HCT116 (cell line): ENCODE measurements at regions not wholly inside any gene's neighbourhood (a gene's known extent, or its start where the extent isn't known, plus 50 kb on each side); places are given as distances from the start of the nearest gene placed in this dataset.

Source experiments
- ATAC-seq: fragments of 200-7000 bp; cut with Tn5 transposase; 2 replicates; pipeline ENCODE4 v1.9.1; 2020; ENCODE audit warnings: mild to moderate bottlenecking, moderate library complexity
- BruUV-seq: library from RNA; stranded (reverse); fragments of 400-500 nt; replicated peaks from 2 replicates; lab custom pipeline; 2021; lab: Mats Ljungman, UMichigan
- CTCF ChIA-PET: fragments of 300-600 bp; sonication (Branson Sonifier 250); formaldehyde crosslinking; loops from one replicate; lab custom pipeline; 2021; ENCODE audit warnings: antibody characterized with exemption; lab: Charles Lee
- POLR2A ChIA-PET: fragments of 300-600, 350-600 bp; sonication (Branson Sonifier 250); formaldehyde crosslinking; loops from one replicate; lab custom pipeline; 2021; ENCODE audit warnings: antibody characterized with exemption; lab: Charles Lee
- RAD21 ChIA-PET, 2 experiments: fragments of 300-600 bp; sonication (Branson Sonifier 250); formaldehyde crosslinking; loops; one replicate each; lab custom pipeline; 2023; ENCODE audit warnings: low total read pairs in 2 of 2; ENCODE audit not compliant: uncharacterized antibody in 2 of 2, unreplicated experiment in 2 of 2, low non-redundant PET in 1 of 2; lab: Charles Lee
- DNase-seq: peaks from one replicate; pipeline ENCODE4 v3.0.0-alpha.2; 2010; ENCODE audit warnings: low read depth, low spot score
- H2AFZ ChIP-seq: fragments of 200-600 bp; shearing (Covaris generic), sonication (generic); 2 replicates; pipeline ENCODE4 v1.6.1; 2017; ENCODE audit warnings: low read depth, mixed run types, mixed read lengths, antibody characterized with exemption, low read length; ENCODE audit not compliant: poor library complexity, severe bottlenecking
- H3K27ac ChIP-seq: 2 replicates; pipeline ENCODE4 v1.5.1; 2012; ENCODE audit warnings: low read depth, low read length
- H3K27me3 ChIP-seq: fragments of 200-600 bp; sonication (generic); 2 replicates; pipeline ENCODE4 v1.6.1; 2016; ENCODE audit warnings: mixed run types, low read length, mixed read lengths; ENCODE audit not compliant: insufficient read depth
- H3K36me3 ChIP-seq, 2 experiments: fragments of 200-500 bp in 1 of 2; fragments of 200-600 bp in 1 of 2; sonication (Bioruptor generic) in 1 of 2; sonication (generic) in 1 of 2; 2 replicates each; pipeline versions ENCODE4 v1.5.1 to v1.6.1; 2014 to 2016; ENCODE audit warnings: low read length in 2 of 2, inconsistent platforms in 1 of 2, mixed read lengths in 1 of 2, mixed run types in 1 of 2; ENCODE audit not compliant: insufficient read depth in 2 of 2, control insufficient read depth in 1 of 2
- H3K4me1 ChIP-seq, 2 experiments: fragments of 200-600 bp in 1 of 2; sonication (generic) in 1 of 2; 2 replicates each; pipeline versions ENCODE4 v1.5.1 to v1.6.1; 2012 to 2017; ENCODE audit warnings: low read length in 2 of 2, inconsistent platforms in 1 of 2, mild to moderate bottlenecking in 1 of 2, mixed read lengths in 1 of 2, mixed run types in 1 of 2, moderate library complexity in 1 of 2; ENCODE audit not compliant: insufficient read depth in 2 of 2, control insufficient read depth in 1 of 2
- H3K4me2 ChIP-seq: fragments of 200-600 bp; sonication (generic); 2 replicates; pipeline ENCODE4 v1.6.1; 2017; ENCODE audit warnings: mixed run types, low read length, mixed read lengths
- H3K4me3 ChIP-seq, 2 experiments: fragments of 200-600 bp in 1 of 2; sonication (generic) in 1 of 2; replicated peaks in 1 of 2; 2 replicates each; pipeline ENCODE4 v1.5.1; 2011 to 2016; ENCODE audit warnings: low read length in 2 of 2, control low read depth in 1 of 2, low read depth in 1 of 2, mild to moderate bottlenecking in 1 of 2, mixed read lengths in 1 of 2, mixed run types in 1 of 2
- H3K79me2 ChIP-seq: fragments of 200-600 bp; sonication (generic); 2 replicates; pipeline ENCODE4 v1.6.1; 2017; ENCODE audit warnings: mild to moderate bottlenecking, mixed run types, low read length, moderate library complexity, mixed read lengths; ENCODE audit not compliant: insufficient read depth
- H3K9ac ChIP-seq: fragments of 200-600 bp; sonication (generic); 2 replicates; pipeline ENCODE4 v1.6.1; 2016; ENCODE audit warnings: low read length, mixed read lengths
- H3K9me2 ChIP-seq: fragments of 200-600 bp; sonication (generic), shearing (Covaris generic); 2 replicates; pipeline ENCODE4 v1.6.1; 2017; ENCODE audit warnings: mixed run types, mild to moderate bottlenecking, moderate library complexity; ENCODE audit not compliant: insufficient read depth
- H3K9me3 ChIP-seq, 2 experiments: fragments of 200-500 bp in 1 of 2; fragments of 200-600 bp in 1 of 2; sonication (Bioruptor generic) in 1 of 2; sonication (generic) in 1 of 2; 2 replicates each; pipeline ENCODE4 v1.6.1; 2014 to 2017; ENCODE audit warnings: low read length in 2 of 2, mixed read lengths in 2 of 2, inconsistent platforms in 1 of 2, low read depth in 1 of 2, mild to moderate bottlenecking in 1 of 2, mixed run types in 1 of 2, moderate library complexity in 1 of 2; ENCODE audit not compliant: control insufficient read depth in 1 of 2, insufficient read depth in 1 of 2
- H4K20me1 ChIP-seq: fragments of 200-600 bp; sonication (generic), shearing (Covaris generic); 2 replicates; pipeline ENCODE4 v1.6.1; 2017; ENCODE audit warnings: mixed run types, mild to moderate bottlenecking, moderate library complexity; ENCODE audit not compliant: insufficient read depth
- CBX3 ChIP-seq: IDR thresholded peaks from 2 replicates; pipeline ENCODE4 v1.6.1; 2012; ENCODE audit warnings: low read depth
- CEBPB ChIP-seq: IDR thresholded peaks from 2 replicates; pipeline ENCODE4 v1.6.1; 2012; ENCODE audit warnings: low read depth
- EGR1 ChIP-seq: IDR thresholded peaks from 2 replicates; pipeline ENCODE4 v1.6.1; 2012; ENCODE audit warnings: low read depth
- ELF1 ChIP-seq: IDR thresholded peaks from 2 replicates; pipeline ENCODE4 v1.6.1; 2012; ENCODE audit warnings: low read depth, borderline replicate concordance
- EZH2 ChIP-seq: fragments of 200-600 bp; sonication (generic); IDR thresholded peaks from 2 replicates; pipeline ENCODE4 v1.6.1; 2017; ENCODE audit warnings: antibody characterized with exemption, mixed run types
- POLR2A ChIP-seq: IDR thresholded peaks from 2 replicates; pipeline ENCODE4 v1.7.0; 2011; ENCODE audit warnings: borderline replicate concordance; ENCODE audit not compliant: insufficient read depth, insufficient read length; ENCODE audit errors: extremely low read depth
- RAD21 ChIP-seq: IDR thresholded peaks from 2 replicates; pipeline ENCODE4 v1.6.1; 2012; ENCODE audit warnings: low read depth, mild to moderate bottlenecking
- SP1 ChIP-seq: IDR thresholded peaks from 2 replicates; pipeline ENCODE4 v1.6.1; 2012; ENCODE audit warnings: low read depth
- SRF ChIP-seq: IDR thresholded peaks from 2 replicates; pipeline ENCODE4 v1.6.1; 2012; ENCODE audit warnings: low read depth
- TCF7L2 ChIP-seq: IDR thresholded peaks from 2 replicates; pipeline ENCODE4 v1.7.0; 2011; ENCODE audit warnings: borderline replicate concordance, inconsistent platforms; ENCODE audit not compliant: insufficient read depth, insufficient read length; ENCODE audit errors: extremely low read depth
- YY1 ChIP-seq: IDR thresholded peaks from 2 replicates; pipeline ENCODE4 v1.6.1; 2011; ENCODE audit warnings: low read length, low read depth, moderate library complexity, mild to moderate bottlenecking; ENCODE audit not compliant: insufficient replicate concordance; ENCODE audit errors: extremely low read depth
- ZFX ChIP-seq: fragments of 450-650 bp; IDR thresholded peaks from 2 replicates; pipeline ENCODE4 v1.6.1; 2017
- ZNF274 ChIP-seq: fragments of 200-500 bp; sonication (Bioruptor generic); IDR thresholded peaks from 2 replicates; pipeline ENCODE4 v1.6.1; 2014; ENCODE audit warnings: mild to moderate bottlenecking, low read depth, low read length, inconsistent platforms
- intact Hi-C: fragments of 100-400 bp; cut with micrococcal nuclease; formaldehyde crosslinking; loops from 2 replicates; pipeline ENCODE4 v1.10.0; 2022
- TF ChIP-seq, protein P1 (sequence below): IDR thresholded peaks from 2 replicates; pipeline ENCODE4 v1.6.1; 2012
- TF ChIP-seq, protein P2 (sequence below), 3 experiments: fragments of 200-600 bp in 1 of 3; sonication (generic) in 1 of 3; IDR thresholded peaks in 2 of 3; conservative IDR thresholded peaks in 1 of 3; 2 replicates each; pipeline ENCODE4 v1.5.1; 2012 to 2017; ENCODE audit warnings: low read depth in 2 of 3, low read length in 2 of 3, antibody characterized with exemption in 1 of 3, borderline replicate concordance in 1 of 3, control low read depth in 1 of 3, mild to moderate bottlenecking in 1 of 3, mixed read lengths in 1 of 3, mixed run types in 1 of 3, moderate library complexity in 1 of 3; ENCODE audit not compliant: insufficient read depth in 1 of 3

DNA sequence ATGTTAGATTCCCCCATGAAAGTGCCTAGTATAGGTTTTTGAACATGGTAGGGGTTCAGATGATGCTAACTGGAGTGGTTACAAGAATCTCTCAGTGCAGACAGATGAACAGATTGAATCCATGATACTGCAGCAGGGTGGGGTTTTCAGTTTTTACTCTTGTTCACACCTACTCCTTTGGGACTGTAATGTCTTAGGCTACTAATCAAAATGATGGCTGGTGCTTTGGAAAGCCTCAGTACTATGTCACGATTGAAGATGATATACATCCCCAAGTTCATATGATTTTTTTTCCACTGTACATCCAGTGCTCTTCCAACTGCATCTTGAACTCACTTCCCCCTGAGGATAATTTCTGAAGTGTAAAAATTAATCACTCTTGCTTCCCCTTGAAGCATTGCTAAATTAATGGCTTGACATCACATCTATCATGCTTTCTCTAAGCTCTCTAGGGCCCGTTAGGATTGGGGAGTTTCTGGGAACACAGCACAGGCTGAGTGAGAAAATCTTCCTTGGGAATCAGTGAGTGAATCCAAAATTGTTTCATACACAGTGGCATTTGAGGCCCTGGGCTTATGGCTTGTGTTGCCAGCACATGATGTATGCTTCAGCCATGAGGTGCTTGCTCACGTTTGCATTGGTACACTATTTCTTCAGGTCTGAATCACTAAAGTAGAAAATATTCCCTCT lies 115.0 kb upstream of the TPRG1 start (continued):
- no peak for TF ChIP-seq EZH2
- no peak for TF ChIP-seq RAD21
- no peak for TF ChIP-seq TCF7L2

DNA sequence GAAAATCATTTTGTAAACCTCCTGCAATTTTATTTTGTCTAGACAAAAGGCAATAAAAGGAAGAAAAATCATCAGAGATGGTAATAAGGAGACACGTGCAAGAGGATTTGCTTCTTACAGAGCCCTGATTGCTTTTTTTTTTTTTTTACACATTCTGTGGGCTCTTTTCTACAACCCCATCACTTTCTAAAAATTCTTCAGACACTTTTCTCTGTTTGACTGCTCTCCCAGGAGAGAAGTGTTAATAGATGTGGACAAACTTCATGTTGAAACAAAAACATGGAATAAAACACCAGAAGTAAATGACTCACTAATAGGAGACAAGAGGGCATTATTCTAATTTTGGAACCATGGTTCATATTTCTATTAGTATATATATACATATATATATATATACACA lies 114.4 kb upstream of the TPRG1 start:
- Histone ChIP-seq H3K27me3 (no peaks in the 10 kb centered on the region), H3K9me2 (no peaks in the 10 kb centered on the region), H3K79me2 (no peaks in the 10 kb centered on the region), H3K4me2 (no peak overlapping the region), H4K20me1 (no peaks in the 10 kb centered on the region), H3K9ac (no peak overlapping the region), H3K4me3 (no peak overlapping the region), H3K4me1 (no peaks in the 10 kb centered on the region), H3K27ac (no peak overlapping the region), H2AFZ (no peak overlapping the region), H3K36me3 (no peaks in the 10 kb centered on the region), H3K9me3 (no peaks in the 10 kb centered on the region)
- TF ChIP-seq EZH2 (no peak), SP1 (no peak)
- DNase-seq: no peak
- no peak for ATAC-seq
- intact Hi-C loops: no loop called here
- RAD21 ChIA-PET: no interaction called here
- CTCF ChIA-PET: no interaction called here
- POLR2A ChIA-PET: no interaction called here
- no TSS peak for BruUV-seq

DNA sequence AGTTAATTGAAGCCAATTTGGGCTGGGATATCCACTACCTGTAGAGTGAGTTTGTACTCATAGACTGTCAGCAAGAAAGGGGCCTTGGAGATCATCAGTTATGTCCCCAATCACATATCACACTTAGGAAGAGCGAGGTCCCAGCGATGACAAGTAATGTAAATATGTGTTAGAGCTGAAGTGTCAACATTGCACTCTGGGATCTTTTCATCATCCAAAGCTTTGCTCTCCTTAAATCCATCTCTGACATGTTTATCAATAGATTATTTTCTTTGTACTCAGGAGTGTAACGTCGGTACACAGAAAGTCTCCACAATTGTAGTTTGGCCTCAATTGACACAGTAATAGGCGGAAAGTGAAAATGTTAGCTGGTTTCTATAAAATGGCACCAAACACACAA lies 113.7 kb upstream of the TPRG1 start:
- RAD21 ChIA-PET: no interaction called here
- no peak overlapping the region for H3K9ac ChIP-seq

More for the DNA sequence above, 113.7 kb upstream of the TPRG1 start:
- BruUV-seq: no TSS peak
- H3K79me2 ChIP-seq: no peaks in the 10 kb centered on the region
- intact Hi-C loops: no loop called here
- no peak for TF ChIP-seq SP1
- no peak for TF ChIP-seq CBX3
- no peak for TF ChIP-seq EGR1
- TF ChIP-seq POLR2A: no peak
- TF ChIP-seq ELF1: no peak
- TF ChIP-seq SRF: no peak
- TF ChIP-seq YY1: no peak
- TF ChIP-seq, protein P1, sequence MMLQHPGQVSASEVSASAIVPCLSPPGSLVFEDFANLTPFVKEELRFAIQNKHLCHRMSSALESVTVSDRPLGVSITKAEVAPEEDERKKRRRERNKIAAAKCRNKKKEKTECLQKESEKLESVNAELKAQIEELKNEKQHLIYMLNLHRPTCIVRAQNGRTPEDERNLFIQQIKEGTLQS: no peak
- TF ChIP-seq RAD21: no peak
- no peak for TF ChIP-seq ZFX
- TF ChIP-seq, protein P2, sequence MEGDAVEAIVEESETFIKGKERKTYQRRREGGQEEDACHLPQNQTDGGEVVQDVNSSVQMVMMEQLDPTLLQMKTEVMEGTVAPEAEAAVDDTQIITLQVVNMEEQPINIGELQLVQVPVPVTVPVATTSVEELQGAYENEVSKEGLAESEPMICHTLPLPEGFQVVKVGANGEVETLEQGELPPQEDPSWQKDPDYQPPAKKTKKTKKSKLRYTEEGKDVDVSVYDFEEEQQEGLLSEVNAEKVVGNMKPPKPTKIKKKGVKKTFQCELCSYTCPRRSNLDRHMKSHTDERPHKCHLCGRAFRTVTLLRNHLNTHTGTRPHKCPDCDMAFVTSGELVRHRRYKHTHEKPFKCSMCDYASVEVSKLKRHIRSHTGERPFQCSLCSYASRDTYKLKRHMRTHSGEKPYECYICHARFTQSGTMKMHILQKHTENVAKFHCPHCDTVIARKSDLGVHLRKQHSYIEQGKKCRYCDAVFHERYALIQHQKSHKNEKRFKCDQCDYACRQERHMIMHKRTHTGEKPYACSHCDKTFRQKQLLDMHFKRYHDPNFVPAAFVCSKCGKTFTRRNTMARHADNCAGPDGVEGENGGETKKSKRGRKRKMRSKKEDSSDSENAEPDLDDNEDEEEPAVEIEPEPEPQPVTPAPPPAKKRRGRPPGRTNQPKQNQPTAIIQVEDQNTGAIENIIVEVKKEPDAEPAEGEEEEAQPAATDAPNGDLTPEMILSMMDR (IDR thresholded peaks at IDR 0.05 in 2 of 3, conservative IDR thresholded peaks at IDR 0.05 in 1 of 3; ENCODE audit: borderline replicate concordance in 1 of 3, insufficient read depth in 1 of 3, low read depth in 2 of 3, low read length in 2 of 3): no peak
- TF ChIP-seq ZNF274: no peak
- TF ChIP-seq CEBPB: no peak
- H3K4me2 ChIP-seq: no peak overlapping the region
- no peaks in the 10 kb centered on the region for H3K4me1 ChIP-seq
- H3K36me3 ChIP-seq: no peaks in the 10 kb centered on the region
- no peak overlapping the region for H2AFZ ChIP-seq
- H3K4me3 ChIP-seq: no peak overlapping the region
- CTCF ChIA-PET: no interaction called here
- H3K27me3 ChIP-seq: no peaks in the 10 kb centered on the region
- no peaks in the 10 kb centered on the region for H4K20me1 ChIP-seq
- no peaks in the 10 kb centered on the region for H3K9me2 ChIP-seq
- H3K27ac ChIP-seq: no peak overlapping the region
- DNase-seq (no peak), ATAC-seq (no peak)
- POLR2A ChIA-PET: no interaction called here
- no peaks in the 10 kb centered on the region for H3K9me3 ChIP-seq
